ENCODE measurements at regions not wholly inside any gene's neighbourhood (a gene's known extent, or its start where the extent isn't known, plus 50 kb on each side); places are given as distances from the start of the nearest gene placed in this dataset.
A peak's percentile ranks its signal among the peaks of the same experiment; 100 is the strongest.
"Not testable (repeated sequence)": the region's sequence is repeated elsewhere in the genome, so short reads cannot be mapped to it uniquely, and the experiment has no call there.

- no peak for DNase-seq
Observed at GRCh38 chr5:116980581-116980980, 406.0 kb upstream of the SEMA6A start.

- no peak for DNase-seq
Observed at GRCh38 chr5:116976767-116977166, 402.1 kb upstream of the SEMA6A start.

- no peak for DNase-seq
Observed at GRCh38 chr5:116971131-116971530, 396.5 kb upstream of the SEMA6A start.

GRCh38 chr5:116970318-116970717 lies 395.7 kb upstream of the SEMA6A start:
- no peak for DNase-seq

- no peak for DNase-seq
Observed at GRCh38 chr5:116964438-116964837, 389.8 kb upstream of the SEMA6A start.

- DNase-seq, result no peak
Observed at GRCh38 chr5:116961021-116961420, 386.4 kb upstream of the SEMA6A start.

GRCh38 chr5:116959843-116960242 lies 385.2 kb upstream of the SEMA6A start:
- DNase-seq, result no peak

GRCh38 chr5:116953251-116953930 lies 378.8 kb upstream of the SEMA6A start:
- no peak for DNase-seq

- DNase-seq, result no peak
Observed at GRCh38 chr5:116951219-116951618, 376.6 kb upstream of the SEMA6A start.

- peak; percentile 34 to 48 for DNase-seq
Observed at GRCh38 chr5:116947691-116948528, 373.3 kb upstream of the SEMA6A start.

- not testable (repeated sequence) for DNase-seq
Observed at GRCh38 chr5:116945613-116946382, 371.2 kb upstream of the SEMA6A start.

GRCh38 chr5:116944183-116944582 lies 369.6 kb upstream of the SEMA6A start:
- no peak for DNase-seq

GRCh38 chr5:116942622-116943021 lies 368.0 kb upstream of the SEMA6A start:
- no peak for DNase-seq

GRCh38 chr5:116939641-116940040 lies 365.0 kb upstream of the SEMA6A start:
- DNase-seq, result no peak

GRCh38 chr5:116938488-116938887 lies 363.9 kb upstream of the SEMA6A start:
- DNase-seq, result no peak

- no peak for DNase-seq
Observed at GRCh38 chr5:116935561-116936162, 361.0 kb upstream of the SEMA6A start.

GRCh38 chr5:116930616-116931015 lies 356.0 kb upstream of the SEMA6A start:
- no peak for DNase-seq

- no peak for DNase-seq
Observed at GRCh38 chr5:116923344-116923743, 348.7 kb upstream of the SEMA6A start.

GRCh38 chr5:116922532-116922931 lies 347.9 kb upstream of the SEMA6A start:
- no peak for DNase-seq

GRCh38 chr5:116914869-116915504 lies 340.4 kb upstream of the SEMA6A start:
- no peak for DNase-seq

- no peak for DNase-seq
Observed at GRCh38 chr5:116912221-116912620, 337.6 kb upstream of the SEMA6A start.

- DNase-seq, result no peak
Observed at GRCh38 chr5:116911074-116911473, 336.5 kb upstream of the SEMA6A start.

- no peak for DNase-seq
Observed at GRCh38 chr5:116908537-116908936, 333.9 kb upstream of the SEMA6A start.
